K562 (cell line): ENCODE measurements at regions not wholly inside any gene's neighbourhood (a gene's known extent, or its start where the extent isn't known, plus 50 kb on each side); places are given as distances from the start of the nearest gene placed in this dataset.

Experiments
- ATAC-seq: fragments of 200-7000 bp; cut with Tn5 transposase; 3 replicates; pipeline ENCODE4 v1.9.1; 2020; ENCODE audit warnings: moderate library complexity
- BruUV-seq: library from RNA; stranded (reverse); fragments of 400-500 nt; replicated peaks from 2 replicates; lab custom pipeline; 2021; lab: Mats Ljungman, UMichigan
- CTCF ChIA-PET: fragments of 300-600 bp; formaldehyde crosslinking; extraction: SDS; loops from one replicate; lab custom pipeline; 2021; ENCODE audit warnings: low intra/inter-chr PET ratio; lab: Yijun Ruan, JAX
- POLR2A ChIA-PET: fragments of 300-600, 350-650 bp; sonication (Branson Sonifier 250); formaldehyde crosslinking; extraction: SDS; loops from one replicate; lab custom pipeline; 2021; ENCODE audit warnings: antibody characterized with exemption, inconsistent platforms; lab: Yijun Ruan, JAX
- DNase-seq, 4 experiments: peaks; one replicate each; pipeline versions ENCODE4 v3.0.0 to v3.0.0-alpha.2; 2011 to 2018; ENCODE audit warnings: low spot score in 3 of 4, mixed read lengths in 3 of 4; ENCODE audit errors: extremely low read depth in 1 of 4
- FAIRE-seq: peaks from 2 replicates; lab custom pipeline; 2011; peaks lifted over from hg19 to GRCh38; lab: Jason Lieb, UNC
- H2AFZ ChIP-seq: 2 replicates; pipeline ENCODE4 v1.6.0; 2011; ENCODE audit warnings: low read depth, low read length, control low read depth, inconsistent platforms
- H3K27ac ChIP-seq: fragments of 200-600 bp; 3 replicates; pipeline ENCODE4 v1.8.0; 2011; ENCODE audit warnings: low read depth, mild to moderate bottlenecking, control low read depth, inconsistent platforms, low read length, moderate library complexity, mixed read lengths; ENCODE audit errors: extremely low read depth
- H3K27me3 ChIP-seq, 2 experiments: fragments of 300-600 bp in 1 of 2; 2 replicates in 1 of 2; 3 replicates in 1 of 2; pipeline versions ENCODE4 v1.6.0 to v1.8.0; 2011; ENCODE audit warnings: inconsistent platforms in 2 of 2, low read length in 2 of 2, mild to moderate bottlenecking in 1 of 2, mixed read lengths in 1 of 2, moderate library complexity in 1 of 2; ENCODE audit not compliant: control insufficient read depth in 2 of 2, insufficient read depth in 2 of 2
- H3K36me3 ChIP-seq: fragments of 300-600 bp; 3 replicates; pipeline ENCODE4 v1.8.0; 2011; ENCODE audit warnings: mild to moderate bottlenecking, low read length, inconsistent platforms; ENCODE audit not compliant: control insufficient read depth, insufficient read depth
- H3K4me1 ChIP-seq, 2 experiments: fragments of 200-600 bp in 1 of 2; replicated peaks in 1 of 2; 2 replicates in 1 of 2; 3 replicates in 1 of 2; pipeline versions ENCODE4 v1.5.1 to v1.8.0; 2011; ENCODE audit warnings: inconsistent platforms in 2 of 2, low read length in 2 of 2, mild to moderate bottlenecking in 1 of 2, mixed read lengths in 1 of 2, moderate library complexity in 1 of 2; ENCODE audit not compliant: control insufficient read depth in 2 of 2, insufficient read depth in 2 of 2
- H3K4me2 ChIP-seq: 2 replicates; pipeline ENCODE4 v1.6.1; 2011; ENCODE audit warnings: low read length, control low read depth, inconsistent platforms, mixed read lengths; ENCODE audit not compliant: insufficient read depth
- H3K4me3 ChIP-seq: fragments of 200-600 bp; sonication (generic), shearing (Covaris generic); 2 replicates; pipeline ENCODE4 v1.5.1; 2016; ENCODE audit warnings: control low read depth, inconsistent platforms
- H3K79me2 ChIP-seq: fragments of 200-600 bp; 3 replicates; pipeline ENCODE4 v1.8.0; 2011; ENCODE audit warnings: low read length, inconsistent platforms; ENCODE audit not compliant: control insufficient read depth, insufficient read depth
- H3K9ac ChIP-seq, 2 experiments: 2 replicates each; pipeline versions ENCODE4 v1.6.0 to v1.6.1; 2011; ENCODE audit warnings: low read depth in 2 of 2, low read length in 2 of 2, control low read depth in 1 of 2, inconsistent platforms in 1 of 2, mild to moderate bottlenecking in 1 of 2, mixed read lengths in 1 of 2; ENCODE audit not compliant: insufficient read depth in 1 of 2
- H3K9me1 ChIP-seq: one replicate; pipeline ENCODE4 v1.6.0; 2011; ENCODE audit warnings: inconsistent platforms, mild to moderate bottlenecking, low read length, moderate library complexity; ENCODE audit not compliant: control insufficient read depth, insufficient read depth
- H3K9me3 ChIP-seq: replicated peaks from 2 replicates; pipeline ENCODE4 v1.5.1; 2011; ENCODE audit warnings: low read depth, low read length, inconsistent platforms; ENCODE audit not compliant: control insufficient read depth, insufficient read depth
- H4K20me1 ChIP-seq: replicated peaks from 2 replicates; pipeline ENCODE4 v1.6.1; 2011; ENCODE audit warnings: low read length, inconsistent platforms, mixed read lengths; ENCODE audit not compliant: control insufficient read depth, insufficient read depth
- MEF2A ChIP-seq: IDR thresholded peaks from 2 replicates; pipeline ENCODE4 v1.6.1; 2011; ENCODE audit warnings: low read depth, mild to moderate bottlenecking, low read length, moderate library complexity; ENCODE audit not compliant: control insufficient read depth
- PKNOX1 ChIP-seq: fragments of 450-650 bp; IDR thresholded peaks from 2 replicates; pipeline ENCODE4 v1.6.1; 2016
- ZNF316 ChIP-seq: fragments of 450-650 bp; IDR thresholded peaks from 2 replicates; pipeline ENCODE4 v1.6.1; 2016
- WGBS: fragments of 100-300 bp; shearing (Covaris generic); methylation state at CpG from one replicate; pipeline ENCODE4 v1.1.6; 2016; ENCODE audit warnings: low coverage, mixed read lengths; ENCODE audit not compliant: insufficient coverage; ENCODE audit errors: missing lambda C conversion rate; 5-methylcytosine and 5-hydroxymethylcytosine counted together
- in situ Hi-C: fragments of 300-500 bp; cut with MboI; formaldehyde crosslinking; loops from 4 replicates; pipeline ENCODE4 v1.15.0; 2018; ENCODE audit warnings: inconsistent platforms, mixed read lengths
- intact Hi-C: fragments of 100-400 bp; cut with micrococcal nuclease; formaldehyde crosslinking; loops from 2 replicates; pipeline ENCODE4 v1.14.2; 2022

- POLR2A ChIA-PET, result no interaction called here
- Histone ChIP-seq H3K9ac (no peak overlapping the region), H3K9me1 (no peaks in the 10 kb centered on the region), H3K4me2 (no peak overlapping the region), H3K27ac (no peak overlapping the region), H3K9me3 (no peaks in the 10 kb centered on the region), H3K4me3 (no peak overlapping the region), H4K20me1 (no peaks in the 10 kb centered on the region), H2AFZ (no peak overlapping the region), H3K36me3 (no peaks in the 10 kb centered on the region), H3K27me3 (no peaks in the 10 kb centered on the region), H3K79me2 (no peaks in the 10 kb centered on the region), H3K4me1 (no peaks in the 10 kb centered on the region)
- CTCF ChIA-PET, result no interaction called here
- intact Hi-C loops, result no loop called here
- DNase-seq, result no peak
- TF ChIP-seq ZNF316 (no peak), PKNOX1 (no peak)
- FAIRE-seq, result no peak
- no TSS peak for BruUV-seq
- no peak for ATAC-seq
- in situ Hi-C loops, result no loop called here
- 0% methylated on average over 2 of the region's 2 CpGs for WGBS
These were observed 257.1 kb downstream of the ADAMTS20 start for GRCh38 chr12:43294916-43295315.

- TF ChIP-seq MEF2A (no peak), ZNF316 (peak; percentile 55; the same call in 1 of the 2 replicates)
- H3K4me2 ChIP-seq, result no peak overlapping the region
- CTCF ChIA-PET, result no interaction called here
- no peaks in the 10 kb centered on the region for H3K27me3 ChIP-seq
- H3K9me1 ChIP-seq, result no peaks in the 10 kb centered on the region
- DNase-seq (no peak), ATAC-seq (no peak), FAIRE-seq (no peak)
- H4K20me1 ChIP-seq, result no peaks in the 10 kb centered on the region
- WGBS, result 9% methylated on average over 4 of the region's 4 CpGs
- H3K4me3 ChIP-seq, result no peak overlapping the region
- intact Hi-C loops, result no loop called here
- H3K9ac ChIP-seq, result no peak overlapping the region
- no peaks in the 10 kb centered on the region for H3K4me1 ChIP-seq
- no peaks in the 10 kb centered on the region for H3K9me3 ChIP-seq
- no peak overlapping the region for H3K27ac ChIP-seq
- BruUV-seq, result no TSS peak
- POLR2A ChIA-PET, result no interaction called here
- in situ Hi-C loops, result no loop called here
- H3K36me3 ChIP-seq, result no peaks in the 10 kb centered on the region
- H2AFZ ChIP-seq, result no peak overlapping the region
- no peaks in the 10 kb centered on the region for H3K79me2 ChIP-seq
These were observed 257.9 kb downstream of the ADAMTS20 start for GRCh38 chr12:43294147-43294546.
